H9 (cell line): ENCODE measurements at regions not wholly inside any gene's neighbourhood (a gene's known extent, or its start where the extent isn't known, plus 50 kb on each side); places are given as distances from the start of the nearest gene placed in this dataset.
"Not testable (repeated sequence)": the region's sequence is repeated elsewhere in the genome, so short reads cannot be mapped to it uniquely, and the experiment has no call there.

Source experiments
- DNase-seq: peaks from one replicate; pipeline ENCODE4 v3.0.0-alpha.2; 2017
- H2AFZ ChIP-seq: one replicate; pipeline ENCODE4 v1.6.1; 2013; ENCODE audit warnings: mild to moderate bottlenecking, low read length, control low read depth, moderate library complexity
- H2AK5ac ChIP-seq: 2 replicates; pipeline ENCODE4 v1.6.1; 2013; ENCODE audit warnings: low read length, control low read depth, mixed read lengths; ENCODE audit not compliant: insufficient read length
- H2BK120ac ChIP-seq: one replicate; pipeline ENCODE4 v1.6.1; 2013; ENCODE audit warnings: low read depth, mild to moderate bottlenecking, low read length, control low read depth, inconsistent platforms; ENCODE audit not compliant: poor library complexity, severe bottlenecking
- H2BK12ac ChIP-seq: 2 replicates; pipeline ENCODE4 v1.6.1; 2013; ENCODE audit warnings: low read length, control low read depth, mixed read lengths, low read depth; ENCODE audit not compliant: insufficient read length
- H2BK15ac ChIP-seq: 2 replicates; pipeline ENCODE4 v1.6.1; 2013; ENCODE audit warnings: low read depth, low read length, control low read depth
- H2BK20ac ChIP-seq: one replicate; pipeline ENCODE4 v1.6.1; 2013; ENCODE audit warnings: low read depth, mild to moderate bottlenecking, low read length, control low read depth, inconsistent platforms; ENCODE audit not compliant: poor library complexity, severe bottlenecking
- H2BK5ac ChIP-seq: 2 replicates; pipeline ENCODE4 v1.6.1; 2013; ENCODE audit warnings: low read length, control low read depth, mixed read lengths; ENCODE audit not compliant: insufficient read length
- H3K14ac ChIP-seq: 2 replicates; pipeline ENCODE4 v1.6.1; 2013; ENCODE audit warnings: low read length, control low read depth; ENCODE audit not compliant: insufficient read depth
- H3K18ac ChIP-seq: 2 replicates; pipeline ENCODE4 v1.6.1; 2013; ENCODE audit warnings: low read depth, mild to moderate bottlenecking, mixed read lengths, low read length, control low read depth; ENCODE audit not compliant: insufficient read length
- H3K23ac ChIP-seq: 2 replicates; pipeline ENCODE4 v1.6.1; 2013; ENCODE audit warnings: low read length, control low read depth, mixed read lengths, low read depth; ENCODE audit not compliant: insufficient read length
- H3K23me2 ChIP-seq: 2 replicates; pipeline ENCODE4 v1.6.1; 2013; ENCODE audit warnings: low read depth, mild to moderate bottlenecking, mixed read lengths, low read length, control low read depth; ENCODE audit not compliant: insufficient read length, poor library complexity, severe bottlenecking
- H3K27ac ChIP-seq: 2 replicates; pipeline ENCODE4 v1.5.1; 2013; ENCODE audit warnings: low read length, control low read depth, mixed read lengths, low read depth; ENCODE audit not compliant: insufficient read length
- H3K27me3 ChIP-seq: 2 replicates; pipeline ENCODE4 v1.6.1; 2013; ENCODE audit warnings: low read length, control low read depth, inconsistent platforms; ENCODE audit not compliant: insufficient read depth
- H3K4ac ChIP-seq: 2 replicates; pipeline ENCODE4 v1.6.1; 2013; ENCODE audit warnings: low read depth, mild to moderate bottlenecking, control low read depth, inconsistent platforms, low read length, moderate library complexity
- H3K4me1 ChIP-seq: 2 replicates; pipeline ENCODE4 v1.6.1; 2013; ENCODE audit warnings: low read length, control low read depth, inconsistent platforms; ENCODE audit not compliant: insufficient read depth
- H3K4me2 ChIP-seq: 2 replicates; pipeline ENCODE4 v1.6.1; 2013; ENCODE audit warnings: low read length, control low read depth, mixed read lengths; ENCODE audit not compliant: insufficient read length, insufficient read depth
- H3K56ac ChIP-seq: 2 replicates; pipeline ENCODE4 v1.6.1; 2013; ENCODE audit warnings: low read depth, mild to moderate bottlenecking, mixed read lengths, low read length, control low read depth; ENCODE audit not compliant: insufficient read length
- H3K79me1 ChIP-seq: 2 replicates; pipeline ENCODE4 v1.6.1; 2013; ENCODE audit warnings: low read depth, mild to moderate bottlenecking, moderate library complexity, low read length, control low read depth, inconsistent platforms; ENCODE audit not compliant: insufficient read depth, poor library complexity, severe bottlenecking
- H3K79me2 ChIP-seq: 2 replicates; pipeline ENCODE4 v1.6.1; 2013; ENCODE audit warnings: low read length, control low read depth, inconsistent platforms; ENCODE audit not compliant: insufficient read depth
- H3K9ac ChIP-seq: 2 replicates; pipeline ENCODE4 v1.6.1; 2013; ENCODE audit warnings: low read length, control low read depth, mixed read lengths; ENCODE audit not compliant: insufficient read length; ENCODE audit errors: extremely low read depth
- H3K9me3 ChIP-seq: one replicate; pipeline ENCODE4 v1.6.1; 2013; ENCODE audit warnings: low read depth, low read length, inconsistent platforms; ENCODE audit not compliant: control insufficient read depth
- H3T11ph ChIP-seq: one replicate; pipeline ENCODE4 v1.6.1; 2013; ENCODE audit warnings: mild to moderate bottlenecking, low read length, control low read depth, inconsistent platforms
- H4K20me1 ChIP-seq: one replicate; pipeline ENCODE4 v1.6.1; 2013; ENCODE audit not compliant: control insufficient read depth, insufficient read length, insufficient read depth
- H4K5ac ChIP-seq: 2 replicates; pipeline ENCODE4 v1.6.1; 2013; ENCODE audit warnings: low read depth, mild to moderate bottlenecking, mixed read lengths, low read length, control low read depth; ENCODE audit not compliant: insufficient read length
- H4K8ac ChIP-seq: replicated peaks from 2 replicates; pipeline ENCODE4 v1.6.1; 2013; ENCODE audit warnings: low read length, control low read depth, mixed read lengths, low read depth; ENCODE audit not compliant: insufficient read length
- H4K91ac ChIP-seq: 2 replicates; pipeline ENCODE4 v1.6.1; 2013; ENCODE audit warnings: low read depth, mild to moderate bottlenecking, moderate library complexity, mixed read lengths, low read length, control low read depth; ENCODE audit not compliant: insufficient read length
- H3K27ac Mint-ChIP-seq, 3 experiments: 2 replicates in 2 of 3; 3 replicates in 1 of 3; pipeline ENCODE4 v1.8.0; 2020 to 2021; ENCODE audit warnings: mixed read lengths in 3 of 3, mild to moderate bottlenecking in 1 of 3, moderate library complexity in 1 of 3
- H3K27me3 Mint-ChIP-seq: 2 replicates; pipeline ENCODE4 v1.8.0; 2021; ENCODE audit warnings: low read depth, mild to moderate bottlenecking, moderate library complexity, mixed read lengths
- H3K36me3 Mint-ChIP-seq, 3 experiments: 2 replicates in 2 of 3; 3 replicates in 1 of 3; pipeline ENCODE4 v1.8.0; 2020 to 2021; ENCODE audit warnings: low read depth in 3 of 3, mixed read lengths in 3 of 3; ENCODE audit not compliant: insufficient read depth in 1 of 3
- H3K4me1 Mint-ChIP-seq, 2 experiments: 2 replicates each; pipeline ENCODE4 v1.8.0; 2020; ENCODE audit warnings: mixed read lengths in 2 of 2
- H3K4me3 Mint-ChIP-seq, 2 experiments: 2 replicates in 1 of 2; 3 replicates in 1 of 2; pipeline ENCODE4 v1.8.0; 2020 to 2021; ENCODE audit warnings: mild to moderate bottlenecking in 2 of 2, mixed read lengths in 2 of 2, moderate library complexity in 1 of 2
- H3K9me3 Mint-ChIP-seq, 2 experiments: 2 replicates in 1 of 2; 3 replicates in 1 of 2; pipeline ENCODE4 v1.8.0; 2020; ENCODE audit warnings: mild to moderate bottlenecking in 2 of 2, mixed read lengths in 2 of 2, moderate library complexity in 1 of 2
- WGBS: extraction: QIAGEN DNeasy Blood & Tissue Kit; methylation state at CpG from one replicate; pipeline ENCODE4 v1.1.7; 2013; ENCODE audit warnings: missing lambda C conversion rate, low lambda C conversion rate, mixed read lengths; ENCODE audit not compliant: insufficient read length; ENCODE audit errors: extremely low coverage; 5-methylcytosine and 5-hydroxymethylcytosine counted together
- TF ChIP-seq, protein P1 (sequence below): fragments of 200-600 bp; sonication (generic); conservative IDR thresholded peaks from 3 replicates; pipeline ENCODE4 v1.8.0; 2021; ENCODE audit warnings: antibody characterized with exemption, mild to moderate bottlenecking

DNA sequence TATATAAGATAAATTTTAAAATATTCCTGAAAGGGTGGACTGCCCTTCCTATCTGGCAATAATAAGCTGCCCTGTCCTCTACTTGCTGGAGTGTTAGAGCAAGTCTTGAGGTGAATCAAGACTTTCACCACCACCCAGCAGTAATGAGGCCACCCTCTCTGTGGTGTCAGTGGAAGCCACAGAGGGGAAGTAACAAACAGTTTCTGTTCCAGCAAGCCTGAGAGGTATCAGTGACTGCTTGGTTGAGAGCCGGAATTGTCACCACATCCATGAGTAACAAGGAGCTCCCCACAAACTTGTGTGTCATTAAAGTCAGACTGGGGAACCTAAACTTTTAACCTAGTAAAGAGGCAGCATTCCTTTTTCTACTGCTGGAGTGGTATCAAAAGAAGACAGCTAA lies 532.7 kb upstream of the SPRY2 start:
- H3K4ac ChIP-seq: no peak overlapping the region
- H2BK12ac ChIP-seq: peak overlapping the region; percentile 35
- H3K56ac ChIP-seq: no peak overlapping the region
- no peaks in the 10 kb centered on the region for H3K23me2 ChIP-seq
- H3K14ac ChIP-seq: no peak overlapping the region
- H3K27ac Mint-ChIP-seq: 0 out of 7 replicates have a peak overlapping the region, but pooled peaks of 1 of the 3 experiments have one; percentile 53
- no peak overlapping the region for H2BK20ac ChIP-seq
- DNase-seq: no peak
- no peaks in the 10 kb centered on the region for H3K36me3 Mint-ChIP-seq
- H3K27me3 ChIP-seq: no peaks in the 10 kb centered on the region
- TF ChIP-seq, protein P1, sequence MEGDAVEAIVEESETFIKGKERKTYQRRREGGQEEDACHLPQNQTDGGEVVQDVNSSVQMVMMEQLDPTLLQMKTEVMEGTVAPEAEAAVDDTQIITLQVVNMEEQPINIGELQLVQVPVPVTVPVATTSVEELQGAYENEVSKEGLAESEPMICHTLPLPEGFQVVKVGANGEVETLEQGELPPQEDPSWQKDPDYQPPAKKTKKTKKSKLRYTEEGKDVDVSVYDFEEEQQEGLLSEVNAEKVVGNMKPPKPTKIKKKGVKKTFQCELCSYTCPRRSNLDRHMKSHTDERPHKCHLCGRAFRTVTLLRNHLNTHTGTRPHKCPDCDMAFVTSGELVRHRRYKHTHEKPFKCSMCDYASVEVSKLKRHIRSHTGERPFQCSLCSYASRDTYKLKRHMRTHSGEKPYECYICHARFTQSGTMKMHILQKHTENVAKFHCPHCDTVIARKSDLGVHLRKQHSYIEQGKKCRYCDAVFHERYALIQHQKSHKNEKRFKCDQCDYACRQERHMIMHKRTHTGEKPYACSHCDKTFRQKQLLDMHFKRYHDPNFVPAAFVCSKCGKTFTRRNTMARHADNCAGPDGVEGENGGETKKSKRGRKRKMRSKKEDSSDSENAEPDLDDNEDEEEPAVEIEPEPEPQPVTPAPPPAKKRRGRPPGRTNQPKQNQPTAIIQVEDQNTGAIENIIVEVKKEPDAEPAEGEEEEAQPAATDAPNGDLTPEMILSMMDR: no peak
- peaks cover 5 to 10% of the 10 kb centered on the region in 2 experiments; a peak in 3 of 4 replicates for H3K4me1 Mint-ChIP-seq
- H4K91ac ChIP-seq: no peak overlapping the region
- H3K79me1 ChIP-seq: no peaks in the 10 kb centered on the region
- WGBS: no CpG with 5 or more reads among the region's 1 CpG
- no peak overlapping the region for H2AK5ac ChIP-seq
- no peak overlapping the region for H2BK15ac ChIP-seq
- H3K79me2 ChIP-seq: no peaks in the 10 kb centered on the region
- H4K8ac ChIP-seq: no peak overlapping the region
- H2BK5ac ChIP-seq: no peak overlapping the region
- no peak overlapping the region for H3K4me3 Mint-ChIP-seq
- no peaks in the 10 kb centered on the region for H4K20me1 ChIP-seq
- H2AFZ ChIP-seq: no peak overlapping the region
- no peak overlapping the region for H3K27ac ChIP-seq
- no peak overlapping the region for H3K4me2 ChIP-seq
- no peak overlapping the region for H3K23ac ChIP-seq
- H2BK120ac ChIP-seq: no peak overlapping the region
- H3K9ac ChIP-seq: no peak overlapping the region
- H3K27me3 Mint-ChIP-seq: no peaks in the 10 kb centered on the region
- no peak overlapping the region for H4K5ac ChIP-seq
- H3K4me1 ChIP-seq: no peaks in the 10 kb centered on the region
- no peaks in the 10 kb centered on the region for H3K9me3 ChIP-seq
- H3T11ph ChIP-seq: no peak overlapping the region
- no peaks in the 10 kb centered on the region for H3K9me3 Mint-ChIP-seq
- no peak overlapping the region for H3K18ac ChIP-seq

DNA sequence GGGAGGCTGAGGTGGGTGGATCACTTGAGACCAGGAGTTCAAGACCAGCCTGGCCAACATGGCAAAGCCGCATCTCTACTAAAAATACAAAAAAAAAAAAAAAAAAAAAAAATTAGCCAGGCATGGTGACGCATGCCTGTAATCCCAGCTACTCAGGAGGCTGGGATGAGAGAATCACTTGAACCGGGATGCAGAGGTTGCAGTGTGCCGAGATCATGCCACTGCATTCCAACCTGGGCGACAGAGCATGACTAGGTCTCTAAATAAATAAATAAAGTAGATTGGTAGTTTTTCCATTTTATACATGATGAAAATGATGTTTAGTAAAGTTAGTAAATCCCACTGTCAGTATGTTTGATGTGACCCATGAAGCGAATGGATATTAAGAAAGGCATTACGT lies 531.0 kb upstream of the SPRY2 start:
- not testable (repeated sequence) for H3K27me3 ChIP-seq, H3K27me3 Mint-ChIP-seq, H3K9ac ChIP-seq, H3K36me3 Mint-ChIP-seq, H4K20me1 ChIP-seq, H3K79me1 ChIP-seq, H4K8ac ChIP-seq, DNase-seq, H2AFZ ChIP-seq, H3K23ac ChIP-seq, H3T11ph ChIP-seq, H3K9me3 ChIP-seq, H2BK15ac ChIP-seq, H4K5ac ChIP-seq, H4K91ac ChIP-seq, H3K14ac ChIP-seq, H2BK20ac ChIP-seq, H3K27ac Mint-ChIP-seq, H3K4me2 ChIP-seq, H3K9me3 Mint-ChIP-seq, H3K23me2 ChIP-seq, H3K79me2 ChIP-seq, H3K27ac ChIP-seq, H3K56ac ChIP-seq, H3K4me3 Mint-ChIP-seq, H3K4me1 Mint-ChIP-seq, H2BK5ac ChIP-seq, H3K4ac ChIP-seq, H3K4me1 ChIP-seq, H2BK12ac ChIP-seq, H3K18ac ChIP-seq, H2BK120ac ChIP-seq, H2AK5ac ChIP-seq
- no CpG with 5 or more reads among the region's 7 CpGs for WGBS
